ENCODE measurements at regions not wholly inside any gene's neighbourhood (a gene's known extent, or its start where the extent isn't known, plus 50 kb on each side); places are given as distances from the start of the nearest gene placed in this dataset.

DNA sequence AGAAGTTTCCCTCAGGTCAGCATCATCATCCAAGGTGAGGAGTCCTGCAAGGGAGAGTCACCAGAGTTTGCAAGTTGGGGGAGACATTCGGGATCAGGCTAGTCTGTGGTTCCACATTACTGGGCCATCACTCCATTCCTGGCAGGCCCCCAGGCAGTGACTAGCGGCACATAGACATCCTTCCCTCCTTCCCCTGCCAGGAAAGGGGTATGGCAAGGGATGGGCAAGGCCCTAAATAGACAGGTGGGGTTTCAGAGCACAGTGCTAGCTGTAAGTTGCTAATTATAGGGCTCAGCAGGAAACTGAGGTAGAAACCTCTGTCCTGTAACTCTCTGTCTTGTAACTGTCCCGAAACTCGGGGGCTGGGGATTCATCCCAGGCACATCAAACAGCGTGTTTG lies 215.2 kb upstream of the ROPN1 start:
- Histone ChIP-seq H3K27ac (ENCODE audit: low read depth, low read length) (no peak overlapping the region), H3K9me3 (ENCODE audit: control insufficient read depth, insufficient read depth, low read length) (no peaks in the 10 kb centered on the region), H4K20me1 (ENCODE audit: control insufficient read depth, insufficient read depth, low read depth, low read length) (no peaks in the 10 kb centered on the region), H3K79me2 (ENCODE audit: control insufficient read depth, low read length) (no peaks in the 10 kb centered on the region), H3F3A (ENCODE audit: control insufficient read depth, insufficient read depth) (no peaks in the 10 kb centered on the region), H3K27me3 (ENCODE audit: control insufficient read depth, low read length) (peaks cover 3% of the 10 kb centered on the region; the same call in 1 of the 2 replicates), H3K36me3 (ENCODE audit: control insufficient read depth, low read length) (no peaks in the 10 kb centered on the region), H3K4me2 (ENCODE audit: low read length) (no peak overlapping the region), H3K9me2 (replicated peaks; ENCODE audit: control insufficient read depth, low read length) (no peaks in the 10 kb centered on the region), H3K4me3 (ENCODE audit: low read length) (no peak overlapping the region), H3K4me1 (ENCODE audit: control insufficient read depth, low read length) (no peaks in the 10 kb centered on the region)
- TF ChIP-seq, protein P1, sequence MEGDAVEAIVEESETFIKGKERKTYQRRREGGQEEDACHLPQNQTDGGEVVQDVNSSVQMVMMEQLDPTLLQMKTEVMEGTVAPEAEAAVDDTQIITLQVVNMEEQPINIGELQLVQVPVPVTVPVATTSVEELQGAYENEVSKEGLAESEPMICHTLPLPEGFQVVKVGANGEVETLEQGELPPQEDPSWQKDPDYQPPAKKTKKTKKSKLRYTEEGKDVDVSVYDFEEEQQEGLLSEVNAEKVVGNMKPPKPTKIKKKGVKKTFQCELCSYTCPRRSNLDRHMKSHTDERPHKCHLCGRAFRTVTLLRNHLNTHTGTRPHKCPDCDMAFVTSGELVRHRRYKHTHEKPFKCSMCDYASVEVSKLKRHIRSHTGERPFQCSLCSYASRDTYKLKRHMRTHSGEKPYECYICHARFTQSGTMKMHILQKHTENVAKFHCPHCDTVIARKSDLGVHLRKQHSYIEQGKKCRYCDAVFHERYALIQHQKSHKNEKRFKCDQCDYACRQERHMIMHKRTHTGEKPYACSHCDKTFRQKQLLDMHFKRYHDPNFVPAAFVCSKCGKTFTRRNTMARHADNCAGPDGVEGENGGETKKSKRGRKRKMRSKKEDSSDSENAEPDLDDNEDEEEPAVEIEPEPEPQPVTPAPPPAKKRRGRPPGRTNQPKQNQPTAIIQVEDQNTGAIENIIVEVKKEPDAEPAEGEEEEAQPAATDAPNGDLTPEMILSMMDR (IDR thresholded peaks at IDR 0.05; ENCODE audit: low read depth, low read length, poor library complexity, severe bottlenecking), result no peak
- TF ChIP-seq EZH2phosphoT487 (IDR thresholded peaks at IDR 0.05; ENCODE audit: borderline replicate concordance, low read length), result no peak

DNA sequence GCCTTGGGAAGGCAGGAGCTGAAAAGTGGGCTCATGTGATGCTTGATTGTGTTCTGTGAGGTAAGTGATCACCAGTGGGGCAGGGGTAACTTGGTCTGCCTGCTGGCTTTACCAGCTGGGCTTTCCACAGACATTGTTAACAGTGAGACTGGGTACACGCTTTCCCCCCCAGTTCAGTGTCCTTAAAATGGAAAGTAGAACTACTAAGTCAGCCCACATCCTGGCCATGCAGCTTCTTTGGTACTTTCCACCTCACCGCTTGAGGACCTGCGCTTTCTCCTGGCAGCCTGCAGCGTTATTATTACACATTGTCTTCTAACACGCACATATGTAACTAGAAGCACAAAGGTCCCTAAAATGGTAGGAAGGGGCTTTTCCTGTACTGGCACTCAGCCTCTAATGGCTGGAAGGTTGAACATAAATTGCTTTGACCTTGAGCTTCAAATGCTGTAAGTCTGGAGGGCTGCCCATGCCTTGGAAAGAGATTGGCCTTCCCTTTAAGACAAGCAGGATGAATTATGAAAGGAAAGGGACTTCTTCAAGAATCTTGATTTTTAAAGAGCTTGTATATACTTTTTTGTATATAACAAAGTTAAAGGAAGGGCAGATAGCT lies 216.1 kb upstream of the ROPN1 start:
- no peaks in the 10 kb centered on the region for H3K9me3 ChIP-seq (ENCODE audit: control insufficient read depth, insufficient read depth, low read length)
- no peaks in the 10 kb centered on the region for H3F3A ChIP-seq (ENCODE audit: control insufficient read depth, insufficient read depth)
- no peaks in the 10 kb centered on the region for H3K79me2 ChIP-seq (ENCODE audit: control insufficient read depth, low read length)
- H4K20me1 ChIP-seq (ENCODE audit: control insufficient read depth, insufficient read depth, low read depth, low read length), result no peaks in the 10 kb centered on the region
- no peak for TF ChIP-seq EZH2phosphoT487 (IDR thresholded peaks at IDR 0.05; ENCODE audit: borderline replicate concordance, low read length)
- TF ChIP-seq, protein P1 (IDR thresholded peaks at IDR 0.05; ENCODE audit: low read depth, low read length, poor library complexity, severe bottlenecking), result no peak
- peaks cover 3% of the 10 kb centered on the region; the same call in 1 of the 2 replicates for H3K27me3 ChIP-seq (ENCODE audit: control insufficient read depth, low read length)
- H3K4me1 ChIP-seq (ENCODE audit: control insufficient read depth, low read length), result no peaks in the 10 kb centered on the region
- H3K27ac ChIP-seq (ENCODE audit: low read depth, low read length), result no peak overlapping the region
- no peaks in the 10 kb centered on the region for H3K36me3 ChIP-seq (ENCODE audit: control insufficient read depth, low read length)
- no peak overlapping the region for H3K4me2 ChIP-seq (ENCODE audit: low read length)
- H3K9me2 ChIP-seq (replicated peaks; ENCODE audit: control insufficient read depth, low read length), result no peaks in the 10 kb centered on the region
- no peak overlapping the region for H3K4me3 ChIP-seq (ENCODE audit: low read length)

DNA sequence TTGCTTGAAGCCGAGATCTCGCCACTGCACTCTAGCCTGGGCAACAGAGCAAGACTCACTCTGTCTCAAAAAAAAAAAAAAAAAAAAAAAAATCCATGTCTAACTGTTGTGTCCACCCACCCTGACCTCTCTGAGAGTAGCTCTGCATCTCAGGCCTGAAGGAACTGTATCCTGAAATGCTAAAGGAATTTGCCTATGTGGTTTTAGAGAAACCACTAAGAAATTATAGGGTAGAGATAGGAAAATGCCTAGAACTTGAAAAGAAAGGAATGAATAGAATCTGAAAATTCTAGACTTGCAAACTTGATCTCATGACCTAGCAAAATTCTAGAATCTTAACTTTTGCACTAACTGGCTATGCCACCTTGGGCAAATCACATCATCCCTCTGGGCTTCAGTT lies 217.5 kb upstream of the ROPN1 start:
- no peaks in the 10 kb centered on the region for H3K4me1 ChIP-seq (ENCODE audit: control insufficient read depth, low read length)
- TF ChIP-seq EZH2phosphoT487 (IDR thresholded peaks at IDR 0.05; ENCODE audit: borderline replicate concordance, low read length), result no peak
- TF ChIP-seq, protein P1 (IDR thresholded peaks at IDR 0.05; ENCODE audit: low read depth, low read length, poor library complexity, severe bottlenecking), result no peak
- no peak overlapping the region for H3K27ac ChIP-seq (ENCODE audit: low read depth, low read length)
- H3F3A ChIP-seq (ENCODE audit: control insufficient read depth, insufficient read depth), result no peaks in the 10 kb centered on the region
- no peaks in the 10 kb centered on the region for H3K79me2 ChIP-seq (ENCODE audit: control insufficient read depth, low read length)
- no peaks in the 10 kb centered on the region for H3K9me3 ChIP-seq (ENCODE audit: control insufficient read depth, insufficient read depth, low read length)
- H3K27me3 ChIP-seq (ENCODE audit: control insufficient read depth, low read length), result peaks cover 3% of the 10 kb centered on the region; the same call in 1 of the 2 replicates
- no peak overlapping the region for H3K4me2 ChIP-seq (ENCODE audit: low read length)
- H3K4me3 ChIP-seq (ENCODE audit: low read length), result no peak overlapping the region
- H3K36me3 ChIP-seq (ENCODE audit: control insufficient read depth, low read length), result no peaks in the 10 kb centered on the region
- H4K20me1 ChIP-seq (ENCODE audit: control insufficient read depth, insufficient read depth, low read depth, low read length), result no peaks in the 10 kb centered on the region
- H3K9me2 ChIP-seq (replicated peaks; ENCODE audit: control insufficient read depth, low read length), result no peaks in the 10 kb centered on the region

Data from DOHH2 (cell line).